GM23338 (cell line): ENCODE measurements at regions not wholly inside any gene's neighbourhood (a gene's known extent, or its start where the extent isn't known, plus 50 kb on each side); places are given as distances from the start of the nearest gene placed in this dataset.

Experiments
- ATAC-seq: fragments of 200-7000 bp; cut with Tn5 transposase; 3 replicates; pipeline ENCODE4 v1.9.1; 2020
- DNase-seq: peaks from one replicate; pipeline ENCODE4 v3.0.0-alpha.2; 2015; ENCODE audit warnings: low spot score
- H2AFZ ChIP-seq: fragments of 200-600 bp; sonication (generic); 2 replicates; pipeline ENCODE4 v1.8.0; 2016; ENCODE audit warnings: antibody characterized with exemption, mild to moderate bottlenecking, moderate library complexity
- H3F3A ChIP-seq: fragments of 200-600 bp; sonication (generic); replicated peaks from 2 replicates; pipeline ENCODE4 v1.8.0; 2017; ENCODE audit warnings: antibody characterized with exemption, mixed run types, low read depth
- H3K27ac ChIP-seq: fragments of 200-600 bp; sonication (generic); 2 replicates; pipeline ENCODE4 v1.6.1; 2016; ENCODE audit warnings: low read depth
- H3K27me3 ChIP-seq: fragments of 200-600 bp; sonication (generic); 2 replicates; pipeline ENCODE4 v1.8.0; 2016; ENCODE audit warnings: mild to moderate bottlenecking, mixed run types, moderate library complexity; ENCODE audit not compliant: insufficient read depth
- H3K36me3 ChIP-seq: fragments of 200-600 bp; sonication (generic); 2 replicates; pipeline ENCODE4 v1.8.0; 2016; ENCODE audit warnings: mild to moderate bottlenecking; ENCODE audit not compliant: insufficient read depth
- H3K4me1 ChIP-seq: fragments of 200-600 bp; sonication (generic); 2 replicates; pipeline ENCODE4 v1.8.0; 2016; ENCODE audit warnings: mild to moderate bottlenecking, moderate library complexity; ENCODE audit not compliant: insufficient read depth
- H3K4me2 ChIP-seq: fragments of 200-600 bp; sonication (generic); 2 replicates; pipeline ENCODE4 v1.7.1; 2017; ENCODE audit warnings: mixed run types
- H3K4me3 ChIP-seq: fragments of 200-600 bp; sonication (generic); 2 replicates; pipeline ENCODE4 v1.6.1; 2016; ENCODE audit warnings: mixed run types
- H3K79me2 ChIP-seq: fragments of 200-600 bp; sonication (generic); replicated peaks from 2 replicates; pipeline ENCODE4 v1.8.0; 2017; ENCODE audit warnings: mild to moderate bottlenecking; ENCODE audit not compliant: insufficient read depth
- H3K9me2 ChIP-seq: fragments of 200-600 bp; sonication (generic); 2 replicates; pipeline ENCODE4 v1.8.0; 2017; ENCODE audit not compliant: insufficient read depth
- H4K20me1 ChIP-seq: fragments of 200-600 bp; sonication (generic); replicated peaks from 2 replicates; pipeline ENCODE4 v1.8.0; 2017; ENCODE audit warnings: mild to moderate bottlenecking; ENCODE audit not compliant: insufficient read depth
- H3K27ac Mint-ChIP-seq: 2 replicates; pipeline ENCODE4 v1.8.0; 2020; ENCODE audit warnings: inconsistent platforms, mild to moderate bottlenecking, moderate library complexity, mixed read lengths
- H3K27me3 Mint-ChIP-seq: 3 replicates; pipeline ENCODE4 v1.8.0; 2022; ENCODE audit warnings: low read depth, mild to moderate bottlenecking, moderate library complexity, mixed read lengths, inconsistent platforms; ENCODE audit not compliant: insufficient read depth, poor library complexity
- H3K36me3 Mint-ChIP-seq: 3 replicates; pipeline ENCODE4 v1.8.0; 2021; ENCODE audit warnings: low read depth, mild to moderate bottlenecking, inconsistent platforms, moderate library complexity, mixed read lengths
- H3K4me1 Mint-ChIP-seq: 3 replicates; pipeline ENCODE4 v1.8.0; 2020; ENCODE audit warnings: mild to moderate bottlenecking, inconsistent platforms, mixed read lengths
- H3K4me3 Mint-ChIP-seq: 3 replicates; pipeline ENCODE4 v1.8.0; 2021; ENCODE audit warnings: moderate library complexity, mild to moderate bottlenecking, inconsistent platforms, mixed read lengths
- H3K9me3 Mint-ChIP-seq: 3 replicates; pipeline ENCODE4 v1.8.0; 2020; ENCODE audit warnings: moderate library complexity, mild to moderate bottlenecking, inconsistent platforms, mixed read lengths
- CREB1 ChIP-seq: fragments of 250-450 bp; sonication (Bioruptor Pico); IDR thresholded peaks from 2 replicates; pipeline ENCODE4 v1.5.0; 2020; ENCODE audit warnings: low read depth, mild to moderate bottlenecking, moderate library complexity
- EZH2 ChIP-seq: fragments of 200-600 bp; sonication (generic); IDR thresholded peaks from one replicate; pipeline ENCODE4 v1.8.0; 2017; ENCODE audit warnings: antibody characterized with exemption, mild to moderate bottlenecking, low read depth; ENCODE audit not compliant: unreplicated experiment
- EZH2phosphoT487 ChIP-seq: fragments of 200-600 bp; sonication (generic); IDR thresholded peaks from one replicate; pipeline ENCODE4 v1.8.1; 2018; ENCODE audit warnings: antibody characterized with exemption; ENCODE audit not compliant: unreplicated experiment
- JUNB ChIP-seq: IDR thresholded peaks from one replicate; pipeline ENCODE4 v1.6.1; 2016; ENCODE audit warnings: antibody characterized with exemption; ENCODE audit not compliant: unreplicated experiment
- NANOG ChIP-seq: IDR thresholded peaks from 2 replicates; pipeline ENCODE4 v1.6.1; 2016; ENCODE audit warnings: antibody characterized with exemption, borderline replicate concordance
- POLR2AphosphoS5 ChIP-seq: IDR thresholded peaks from 2 replicates; pipeline ENCODE4 v1.6.1; 2016; ENCODE audit warnings: antibody characterized with exemption, low read depth
- STAT1 ChIP-seq: IDR thresholded peaks from one replicate; pipeline ENCODE4 v1.6.1; 2016; ENCODE audit warnings: antibody characterized with exemption; ENCODE audit not compliant: unreplicated experiment
- ZNF114 ChIP-seq: fragments of 250-450 bp; sonication (Bioruptor Pico); IDR thresholded peaks from 2 replicates; pipeline ENCODE4 v1.5.0; 2020; ENCODE audit warnings: mild to moderate bottlenecking, moderate library complexity
- ZNF331 ChIP-seq: fragments of 250-450 bp; sonication (Bioruptor Pico); IDR thresholded peaks from 2 replicates; pipeline ENCODE4 v1.5.0; 2020; ENCODE audit warnings: low read depth, mild to moderate bottlenecking, moderate library complexity
- TF ChIP-seq, protein P1 (sequence below): IDR thresholded peaks from one replicate; pipeline ENCODE4 v1.6.1; 2018; ENCODE audit warnings: antibody characterized with exemption; ENCODE audit not compliant: unreplicated experiment
- TF ChIP-seq, protein P2 (sequence below): IDR thresholded peaks from 2 replicates; pipeline ENCODE4 v1.6.1; 2016; ENCODE audit warnings: antibody characterized with exemption
- TF ChIP-seq, protein P3 (sequence below), 2 experiments: fragments of 200-600 bp in 1 of 2; sonication (generic) in 1 of 2; conservative IDR thresholded peaks; 2 replicates each; pipeline versions ENCODE4 v1.5.1 to v1.6.1; 2016 to 2017; ENCODE audit warnings: antibody characterized with exemption in 2 of 2, low read depth in 2 of 2, mild to moderate bottlenecking in 2 of 2, moderate library complexity in 1 of 2

DNA sequence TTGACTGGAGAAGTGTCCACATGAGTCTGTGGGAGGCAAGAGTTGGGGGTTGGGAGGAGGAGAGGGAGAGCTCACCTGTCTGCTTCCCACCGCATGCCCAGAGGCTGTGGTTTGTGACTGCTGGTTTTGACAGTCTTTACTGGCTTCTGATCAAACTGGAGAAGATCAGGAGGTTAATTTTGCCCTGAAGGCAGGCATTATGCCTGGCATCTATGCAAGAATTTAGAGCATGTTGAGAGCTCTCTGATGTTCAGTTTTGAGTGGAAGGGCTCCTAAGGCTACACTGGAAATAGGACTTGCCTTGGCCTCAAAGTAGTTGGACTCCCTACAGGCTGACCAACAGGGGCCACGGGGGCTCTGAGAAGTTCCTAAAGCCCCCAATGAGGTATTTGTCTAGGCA lies 101.6 kb downstream of the TLR5 start (continued):
- TF ChIP-seq, protein P1, sequence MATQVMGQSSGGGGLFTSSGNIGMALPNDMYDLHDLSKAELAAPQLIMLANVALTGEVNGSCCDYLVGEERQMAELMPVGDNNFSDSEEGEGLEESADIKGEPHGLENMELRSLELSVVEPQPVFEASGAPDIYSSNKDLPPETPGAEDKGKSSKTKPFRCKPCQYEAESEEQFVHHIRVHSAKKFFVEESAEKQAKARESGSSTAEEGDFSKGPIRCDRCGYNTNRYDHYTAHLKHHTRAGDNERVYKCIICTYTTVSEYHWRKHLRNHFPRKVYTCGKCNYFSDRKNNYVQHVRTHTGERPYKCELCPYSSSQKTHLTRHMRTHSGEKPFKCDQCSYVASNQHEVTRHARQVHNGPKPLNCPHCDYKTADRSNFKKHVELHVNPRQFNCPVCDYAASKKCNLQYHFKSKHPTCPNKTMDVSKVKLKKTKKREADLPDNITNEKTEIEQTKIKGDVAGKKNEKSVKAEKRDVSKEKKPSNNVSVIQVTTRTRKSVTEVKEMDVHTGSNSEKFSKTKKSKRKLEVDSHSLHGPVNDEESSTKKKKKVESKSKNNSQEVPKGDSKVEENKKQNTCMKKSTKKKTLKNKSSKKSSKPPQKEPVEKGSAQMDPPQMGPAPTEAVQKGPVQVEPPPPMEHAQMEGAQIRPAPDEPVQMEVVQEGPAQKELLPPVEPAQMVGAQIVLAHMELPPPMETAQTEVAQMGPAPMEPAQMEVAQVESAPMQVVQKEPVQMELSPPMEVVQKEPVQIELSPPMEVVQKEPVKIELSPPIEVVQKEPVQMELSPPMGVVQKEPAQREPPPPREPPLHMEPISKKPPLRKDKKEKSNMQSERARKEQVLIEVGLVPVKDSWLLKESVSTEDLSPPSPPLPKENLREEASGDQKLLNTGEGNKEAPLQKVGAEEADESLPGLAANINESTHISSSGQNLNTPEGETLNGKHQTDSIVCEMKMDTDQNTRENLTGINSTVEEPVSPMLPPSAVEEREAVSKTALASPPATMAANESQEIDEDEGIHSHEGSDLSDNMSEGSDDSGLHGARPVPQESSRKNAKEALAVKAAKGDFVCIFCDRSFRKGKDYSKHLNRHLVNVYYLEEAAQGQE = no peak
- no peak for TF ChIP-seq POLR2AphosphoS5
- TF ChIP-seq STAT1 = no peak
- no peak for TF ChIP-seq ZNF114 (CRISPR knock-in tag)
- TF ChIP-seq, protein P2, sequence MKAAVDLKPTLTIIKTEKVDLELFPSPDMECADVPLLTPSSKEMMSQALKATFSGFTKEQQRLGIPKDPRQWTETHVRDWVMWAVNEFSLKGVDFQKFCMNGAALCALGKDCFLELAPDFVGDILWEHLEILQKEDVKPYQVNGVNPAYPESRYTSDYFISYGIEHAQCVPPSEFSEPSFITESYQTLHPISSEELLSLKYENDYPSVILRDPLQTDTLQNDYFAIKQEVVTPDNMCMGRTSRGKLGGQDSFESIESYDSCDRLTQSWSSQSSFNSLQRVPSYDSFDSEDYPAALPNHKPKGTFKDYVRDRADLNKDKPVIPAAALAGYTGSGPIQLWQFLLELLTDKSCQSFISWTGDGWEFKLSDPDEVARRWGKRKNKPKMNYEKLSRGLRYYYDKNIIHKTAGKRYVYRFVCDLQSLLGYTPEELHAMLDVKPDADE = no peak
- TF ChIP-seq EZH2 = no peak
- TF ChIP-seq EZH2phosphoT487 = no peak
- TF ChIP-seq CREB1 (CRISPR knock-in tag) = no peak
- TF ChIP-seq, protein P3, sequence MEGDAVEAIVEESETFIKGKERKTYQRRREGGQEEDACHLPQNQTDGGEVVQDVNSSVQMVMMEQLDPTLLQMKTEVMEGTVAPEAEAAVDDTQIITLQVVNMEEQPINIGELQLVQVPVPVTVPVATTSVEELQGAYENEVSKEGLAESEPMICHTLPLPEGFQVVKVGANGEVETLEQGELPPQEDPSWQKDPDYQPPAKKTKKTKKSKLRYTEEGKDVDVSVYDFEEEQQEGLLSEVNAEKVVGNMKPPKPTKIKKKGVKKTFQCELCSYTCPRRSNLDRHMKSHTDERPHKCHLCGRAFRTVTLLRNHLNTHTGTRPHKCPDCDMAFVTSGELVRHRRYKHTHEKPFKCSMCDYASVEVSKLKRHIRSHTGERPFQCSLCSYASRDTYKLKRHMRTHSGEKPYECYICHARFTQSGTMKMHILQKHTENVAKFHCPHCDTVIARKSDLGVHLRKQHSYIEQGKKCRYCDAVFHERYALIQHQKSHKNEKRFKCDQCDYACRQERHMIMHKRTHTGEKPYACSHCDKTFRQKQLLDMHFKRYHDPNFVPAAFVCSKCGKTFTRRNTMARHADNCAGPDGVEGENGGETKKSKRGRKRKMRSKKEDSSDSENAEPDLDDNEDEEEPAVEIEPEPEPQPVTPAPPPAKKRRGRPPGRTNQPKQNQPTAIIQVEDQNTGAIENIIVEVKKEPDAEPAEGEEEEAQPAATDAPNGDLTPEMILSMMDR (conservative IDR thresholded peaks at IDR 0.05; ENCODE audit: low read depth in 2 of 2) = no peak

DNA sequence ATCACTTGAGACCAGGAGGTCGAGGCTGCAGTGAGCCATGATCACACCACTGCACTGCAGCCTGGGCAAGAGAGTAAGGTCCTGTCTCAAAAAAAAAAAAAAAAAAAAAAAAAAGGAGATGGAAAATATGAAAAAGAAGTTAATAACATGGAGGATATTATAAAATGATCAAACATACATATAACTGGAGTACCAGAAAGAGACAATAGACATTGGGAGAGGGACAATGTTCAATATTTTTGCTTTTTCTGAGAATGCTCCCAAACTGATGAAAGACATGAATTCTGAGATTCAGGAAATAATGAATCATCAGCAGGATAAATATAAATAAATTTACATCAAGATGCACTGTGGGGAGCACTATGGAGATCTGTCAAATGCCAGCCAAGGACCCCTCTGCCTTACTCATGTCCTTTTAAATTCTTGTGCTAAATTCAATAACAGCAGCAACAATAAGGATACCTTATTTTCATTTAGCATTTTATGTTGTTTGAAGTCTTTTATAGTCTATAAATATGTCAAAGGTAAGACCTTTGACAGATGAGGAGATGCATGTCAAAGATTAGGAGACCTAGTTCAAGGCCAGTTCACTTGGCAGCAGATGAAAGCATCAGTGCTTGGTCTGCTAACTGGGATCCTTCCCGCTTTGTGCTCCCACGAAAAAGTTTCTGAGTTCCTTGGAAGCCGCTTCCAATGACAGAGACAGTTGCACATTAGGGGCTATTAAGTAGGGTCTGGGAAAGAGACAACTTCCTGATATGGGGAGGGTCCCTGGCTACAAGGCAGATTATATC lies 97.7 kb downstream of the TLR5 start:
- Mint-ChIP-seq H3K27ac (no peak overlapping the region), H3K4me1 (peaks cover 12% of the 10 kb centered on the region), H3K27me3 (peaks cover 17% of the 10 kb centered on the region), H3K36me3 (peaks cover 63% of the 10 kb centered on the region), H3K4me3 (no peak overlapping the region), H3K9me3 (peaks cover 38% of the 10 kb centered on the region)
- Histone ChIP-seq H4K20me1 (no peaks in the 10 kb centered on the region), H3K36me3 (peaks cover 8% of the 10 kb centered on the region; the same call in 1 of the 2 replicates), H3K79me2 (no peaks in the 10 kb centered on the region), H3K4me2 (no peak overlapping the region), H3K9me2 (0 out of 2 replicates have a peak, but pooled peaks cover 7% of the 10 kb centered on the region), H3K4me1 (peaks cover 14% of the 10 kb centered on the region), H3F3A (no peaks in the 10 kb centered on the region), H3K4me3 (no peak overlapping the region), H3K27ac (no peak overlapping the region), H2AFZ (no peak overlapping the region), H3K27me3 (no peaks in the 10 kb centered on the region)
- DNase-seq (no peak), ATAC-seq (no peak)
- TF ChIP-seq POLR2AphosphoS5 = no peak
- no peak for TF ChIP-seq NANOG
- TF ChIP-seq, protein P1 = no peak
- no peak for TF ChIP-seq EZH2phosphoT487
- no peak for TF ChIP-seq CREB1 (CRISPR knock-in tag)
- TF ChIP-seq ZNF331 = no peak
- no peak for TF ChIP-seq JUNB
